HepG2 (cell line): ENCODE measurements at regions not wholly inside any gene's neighbourhood (a gene's known extent, or its start where the extent isn't known, plus 50 kb on each side); places are given as distances from the start of the nearest gene placed in this dataset.

Experiments used
- AGO1 ChIP-seq: fragments of 200-400 bp; formaldehyde crosslinking; IDR thresholded peaks from 2 replicates; pipeline ENCODE4 v1.6.1; 2017; ENCODE audit warnings: mild to moderate bottlenecking, low read depth, low read length, moderate library complexity; ENCODE audit not compliant: poor library complexity, severe bottlenecking
- ARHGAP35 ChIP-seq: sonication (generic); formaldehyde crosslinking; IDR thresholded peaks from 2 replicates; pipeline ENCODE4 v1.9.0; 2022; ENCODE audit warnings: mild to moderate bottlenecking, inconsistent platforms, moderate library complexity, missing genetic modification reagents, borderline replicate concordance
- BORCS8-MEF2B ChIP-seq: sonication (generic); formaldehyde crosslinking; IDR thresholded peaks from 2 replicates; pipeline ENCODE4 v1.8.0; 2022; ENCODE audit warnings: mild to moderate bottlenecking, missing genetic modification reagents
- CBX2 ChIP-seq, 2 experiments: fragments of 200-600 bp in 1 of 2; sonication (generic); formaldehyde crosslinking in 1 of 2; IDR thresholded peaks; 2 replicates each; pipeline versions ENCODE4 v1.7.0 to v1.8.1; 2018 to 2022; ENCODE audit warnings: low read depth in 2 of 2, low read length in 1 of 2, mild to moderate bottlenecking in 1 of 2, missing genetic modification reagents in 1 of 2
- GTF3A ChIP-seq: sonication (generic); formaldehyde crosslinking; conservative IDR thresholded peaks from 2 replicates; pipeline ENCODE4 v1.4.0; 2020; ENCODE audit warnings: mild to moderate bottlenecking, missing genetic modification reagents
- HDAC1 ChIP-seq: sonication (generic); formaldehyde crosslinking; IDR thresholded peaks from 2 replicates; pipeline ENCODE4 v1.5.1; 2020; ENCODE audit warnings: mild to moderate bottlenecking, missing genetic modification reagents
- MYC ChIP-seq: sonication (generic); formaldehyde crosslinking; IDR thresholded peaks from 2 replicates; pipeline ENCODE4 v1.9.0; 2021; ENCODE audit warnings: missing genetic modification reagents, borderline replicate concordance
- NR2C2 ChIP-seq: sonication (generic); formaldehyde crosslinking; IDR thresholded peaks from 2 replicates; pipeline ENCODE4 v1.4.0; 2020; ENCODE audit warnings: missing genetic modification reagents, mild to moderate bottlenecking, moderate library complexity, borderline replicate concordance
- RNF219 ChIP-seq: sonication (generic); formaldehyde crosslinking; IDR thresholded peaks from 2 replicates; pipeline ENCODE4 v1.5.0; 2020; ENCODE audit warnings: mild to moderate bottlenecking, missing genetic modification reagents
- ZNF232 ChIP-seq: sonication (generic); formaldehyde crosslinking; IDR thresholded peaks from 2 replicates; pipeline ENCODE4 v1.4.0; 2020; ENCODE audit warnings: missing genetic modification reagents, borderline replicate concordance
- ZNF354B ChIP-seq: sonication (generic); formaldehyde crosslinking; IDR thresholded peaks from 2 replicates; pipeline ENCODE4 v1.8.0; 2022; ENCODE audit warnings: mild to moderate bottlenecking, missing genetic modification reagents
- ZNF543 ChIP-seq: sonication (generic); formaldehyde crosslinking; IDR thresholded peaks from 2 replicates; pipeline ENCODE4 v1.4.0; 2020; ENCODE audit warnings: mild to moderate bottlenecking, missing genetic modification reagents
- ZNF547 ChIP-seq: sonication (generic); formaldehyde crosslinking; IDR thresholded peaks from 2 replicates; pipeline ENCODE4 v1.5.1; 2020; ENCODE audit warnings: mild to moderate bottlenecking, missing genetic modification reagents
- ZNF883 ChIP-seq: sonication (generic); formaldehyde crosslinking; IDR thresholded peaks from 2 replicates; pipeline ENCODE4 v1.5.1; 2020; ENCODE audit warnings: mild to moderate bottlenecking, missing genetic modification reagents; ENCODE audit errors: not compliant biosample characterization
- TF ChIP-seq, protein P1 (sequence below): sonication (generic); formaldehyde crosslinking; IDR thresholded peaks from 2 replicates; pipeline ENCODE4 v1.4.0; 2020; ENCODE audit warnings: mild to moderate bottlenecking, missing genetic modification reagents
- TF ChIP-seq, protein P2 (sequence below): sonication (generic); formaldehyde crosslinking; IDR thresholded peaks from 2 replicates; pipeline ENCODE4 v1.4.0; 2020; ENCODE audit warnings: missing genetic modification reagents, mild to moderate bottlenecking, borderline replicate concordance
- TF ChIP-seq, protein P3 (sequence below): IDR thresholded peaks from 2 replicates; pipeline ENCODE4 v1.4.0; 2020; ENCODE audit warnings: mild to moderate bottlenecking, missing genetic modification reagents
- TF ChIP-seq, protein P4 (sequence below): sonication (generic); formaldehyde crosslinking; IDR thresholded peaks from 2 replicates; pipeline ENCODE4 v1.5.1; 2020; ENCODE audit warnings: missing genetic modification reagents, mild to moderate bottlenecking, borderline replicate concordance

GRCh38 chr1:58964880-58965279 lies 181.0 kb upstream of the JUN start (continued):
- TF ChIP-seq, protein P1, sequence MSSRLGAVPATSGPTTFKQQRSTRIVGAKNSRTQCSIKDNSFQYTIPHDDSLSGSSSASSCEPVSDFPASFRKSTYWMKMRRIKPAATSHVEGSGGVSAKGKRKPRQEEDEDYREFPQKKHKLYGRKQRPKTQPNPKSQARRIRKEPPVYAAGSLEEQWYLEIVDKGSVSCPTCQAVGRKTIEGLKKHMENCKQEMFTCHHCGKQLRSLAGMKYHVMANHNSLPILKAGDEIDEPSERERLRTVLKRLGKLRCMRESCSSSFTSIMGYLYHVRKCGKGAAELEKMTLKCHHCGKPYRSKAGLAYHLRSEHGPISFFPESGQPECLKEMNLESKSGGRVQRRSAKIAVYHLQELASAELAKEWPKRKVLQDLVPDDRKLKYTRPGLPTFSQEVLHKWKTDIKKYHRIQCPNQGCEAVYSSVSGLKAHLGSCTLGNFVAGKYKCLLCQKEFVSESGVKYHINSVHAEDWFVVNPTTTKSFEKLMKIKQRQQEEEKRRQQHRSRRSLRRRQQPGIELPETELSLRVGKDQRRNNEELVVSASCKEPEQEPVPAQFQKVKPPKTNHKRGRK (CRISPR knock-in tag): no peak
- TF ChIP-seq ZNF883 (CRISPR knock-in tag): no peak
- TF ChIP-seq, protein P2, sequence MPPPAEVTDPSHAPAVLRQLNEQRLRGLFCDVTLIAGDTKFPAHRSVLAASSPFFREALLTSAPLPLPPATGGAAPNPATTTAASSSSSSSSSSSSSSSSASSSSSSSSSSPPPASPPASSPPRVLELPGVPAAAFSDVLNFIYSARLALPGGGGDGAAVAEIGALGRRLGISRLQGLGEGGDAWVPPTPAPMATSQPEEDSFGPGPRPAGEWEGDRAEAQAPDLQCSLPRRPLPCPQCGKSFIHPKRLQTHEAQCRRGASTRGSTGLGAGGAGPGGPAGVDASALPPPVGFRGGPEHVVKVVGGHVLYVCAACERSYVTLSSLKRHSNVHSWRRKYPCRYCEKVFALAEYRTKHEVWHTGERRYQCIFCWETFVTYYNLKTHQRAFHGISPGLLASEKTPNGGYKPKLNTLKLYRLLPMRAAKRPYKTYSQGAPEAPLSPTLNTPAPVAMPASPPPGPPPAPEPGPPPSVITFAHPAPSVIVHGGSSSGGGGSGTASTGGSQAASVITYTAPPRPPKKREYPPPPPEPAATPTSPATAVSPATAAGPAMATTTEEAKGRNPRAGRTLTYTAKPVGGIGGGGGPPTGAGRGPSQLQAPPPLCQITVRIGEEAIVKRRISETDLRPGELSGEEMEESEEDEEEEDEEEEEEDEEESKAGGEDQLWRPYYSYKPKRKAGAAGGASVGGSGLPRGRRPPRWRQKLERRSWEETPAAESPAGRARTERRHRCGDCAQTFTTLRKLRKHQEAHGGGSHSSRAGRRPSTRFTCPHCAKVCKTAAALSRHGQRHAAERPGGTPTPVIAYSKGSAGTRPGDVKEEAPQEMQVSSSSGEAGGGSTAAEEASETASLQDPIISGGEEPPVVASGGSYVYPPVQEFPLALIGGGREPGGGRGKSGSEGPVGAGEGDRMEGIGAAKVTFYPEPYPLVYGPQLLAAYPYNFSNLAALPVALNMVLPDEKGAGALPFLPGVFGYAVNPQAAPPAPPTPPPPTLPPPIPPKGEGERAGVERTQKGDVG (CRISPR knock-in tag): no peak
- no peak for TF ChIP-seq NR2C2
- TF ChIP-seq ZNF354B (CRISPR knock-in tag): no peak
- no peak for TF ChIP-seq ARHGAP35
- TF ChIP-seq ZNF232 (CRISPR knock-in tag): no peak
- TF ChIP-seq CBX2 (IDR thresholded peaks at IDR 0.05; ENCODE audit: low read depth, low read length): no peak
- TF ChIP-seq CBX2 (CRISPR knock-in tag; IDR thresholded peaks at IDR 0.05; ENCODE audit: low read depth): no peak
- no peak for TF ChIP-seq MYC (CRISPR knock-in tag)
- TF ChIP-seq, protein P3, sequence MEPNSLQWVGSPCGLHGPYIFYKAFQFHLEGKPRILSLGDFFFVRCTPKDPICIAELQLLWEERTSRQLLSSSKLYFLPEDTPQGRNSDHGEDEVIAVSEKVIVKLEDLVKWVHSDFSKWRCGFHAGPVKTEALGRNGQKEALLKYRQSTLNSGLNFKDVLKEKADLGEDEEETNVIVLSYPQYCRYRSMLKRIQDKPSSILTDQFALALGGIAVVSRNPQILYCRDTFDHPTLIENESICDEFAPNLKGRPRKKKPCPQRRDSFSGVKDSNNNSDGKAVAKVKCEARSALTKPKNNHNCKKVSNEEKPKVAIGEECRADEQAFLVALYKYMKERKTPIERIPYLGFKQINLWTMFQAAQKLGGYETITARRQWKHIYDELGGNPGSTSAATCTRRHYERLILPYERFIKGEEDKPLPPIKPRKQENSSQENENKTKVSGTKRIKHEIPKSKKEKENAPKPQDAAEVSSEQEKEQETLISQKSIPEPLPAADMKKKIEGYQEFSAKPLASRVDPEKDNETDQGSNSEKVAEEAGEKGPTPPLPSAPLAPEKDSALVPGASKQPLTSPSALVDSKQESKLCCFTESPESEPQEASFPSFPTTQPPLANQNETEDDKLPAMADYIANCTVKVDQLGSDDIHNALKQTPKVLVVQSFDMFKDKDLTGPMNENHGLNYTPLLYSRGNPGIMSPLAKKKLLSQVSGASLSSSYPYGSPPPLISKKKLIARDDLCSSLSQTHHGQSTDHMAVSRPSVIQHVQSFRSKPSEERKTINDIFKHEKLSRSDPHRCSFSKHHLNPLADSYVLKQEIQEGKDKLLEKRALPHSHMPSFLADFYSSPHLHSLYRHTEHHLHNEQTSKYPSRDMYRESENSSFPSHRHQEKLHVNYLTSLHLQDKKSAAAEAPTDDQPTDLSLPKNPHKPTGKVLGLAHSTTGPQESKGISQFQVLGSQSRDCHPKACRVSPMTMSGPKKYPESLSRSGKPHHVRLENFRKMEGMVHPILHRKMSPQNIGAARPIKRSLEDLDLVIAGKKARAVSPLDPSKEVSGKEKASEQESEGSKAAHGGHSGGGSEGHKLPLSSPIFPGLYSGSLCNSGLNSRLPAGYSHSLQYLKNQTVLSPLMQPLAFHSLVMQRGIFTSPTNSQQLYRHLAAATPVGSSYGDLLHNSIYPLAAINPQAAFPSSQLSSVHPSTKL (CRISPR knock-in tag): peak; percentile 37; the same call in 1 of the 2 replicates
- TF ChIP-seq RNF219 (CRISPR knock-in tag): no peak
- TF ChIP-seq AGO1: no peak
- TF ChIP-seq ZNF543 (CRISPR knock-in tag): no peak
- TF ChIP-seq GTF3A (CRISPR knock-in tag): no peak
- no peak for TF ChIP-seq BORCS8-MEF2B (CRISPR knock-in tag)
- TF ChIP-seq ZNF547 (CRISPR knock-in tag): no peak
- TF ChIP-seq HDAC1 (CRISPR knock-in tag): no peak
- TF ChIP-seq, protein P4, sequence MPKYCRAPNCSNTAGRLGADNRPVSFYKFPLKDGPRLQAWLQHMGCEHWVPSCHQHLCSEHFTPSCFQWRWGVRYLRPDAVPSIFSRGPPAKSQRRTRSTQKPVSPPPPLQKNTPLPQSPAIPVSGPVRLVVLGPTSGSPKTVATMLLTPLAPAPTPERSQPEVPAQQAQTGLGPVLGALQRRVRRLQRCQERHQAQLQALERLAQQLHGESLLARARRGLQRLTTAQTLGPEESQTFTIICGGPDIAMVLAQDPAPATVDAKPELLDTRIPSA (CRISPR knock-in tag): no peak
